ENCODE measurements at regions not wholly inside any gene's neighbourhood (a gene's known extent, or its start where the extent isn't known, plus 50 kb on each side); places are given as distances from the start of the nearest gene placed in this dataset.
"Not testable (repeated sequence)": the region's sequence is repeated elsewhere in the genome, so short reads cannot be mapped to it uniquely, and the experiment has no call there.

DNA sequence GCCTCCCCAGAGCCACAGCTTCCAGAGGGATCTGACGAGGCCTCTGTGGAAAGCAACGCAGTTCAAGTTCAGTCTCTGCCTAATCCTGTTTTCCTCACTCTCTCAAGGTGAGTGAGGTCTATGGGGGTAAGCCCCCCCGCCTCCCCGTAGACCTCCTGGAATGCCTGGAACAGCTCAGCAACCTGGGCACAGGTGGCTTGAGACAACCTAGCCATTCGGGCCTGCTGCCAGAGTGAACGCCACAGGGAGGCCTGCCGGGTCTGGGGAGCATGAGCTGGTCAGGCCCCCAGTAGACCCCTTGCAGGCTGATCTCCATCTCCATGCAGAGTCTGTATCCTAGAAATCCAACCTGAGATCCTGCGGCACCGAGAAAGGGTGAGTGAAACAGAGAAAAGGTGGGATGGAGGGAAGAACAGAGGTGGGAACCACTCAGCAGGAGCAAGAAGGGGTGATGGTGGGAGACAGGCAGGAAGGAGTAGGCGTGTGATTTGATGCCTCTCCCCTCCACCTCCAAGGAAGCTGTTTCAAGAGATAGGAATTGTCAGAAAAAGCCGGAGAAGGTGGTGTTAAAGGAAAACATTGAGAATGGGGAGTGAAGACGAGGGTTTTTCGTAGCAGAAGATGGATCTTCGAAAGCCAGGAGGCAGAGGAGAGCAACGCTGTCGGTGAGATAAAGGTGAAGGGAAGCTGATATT lies 123.1 kb upstream of the PRMT8 start:
- no peak for FAIRE-seq

DNA sequence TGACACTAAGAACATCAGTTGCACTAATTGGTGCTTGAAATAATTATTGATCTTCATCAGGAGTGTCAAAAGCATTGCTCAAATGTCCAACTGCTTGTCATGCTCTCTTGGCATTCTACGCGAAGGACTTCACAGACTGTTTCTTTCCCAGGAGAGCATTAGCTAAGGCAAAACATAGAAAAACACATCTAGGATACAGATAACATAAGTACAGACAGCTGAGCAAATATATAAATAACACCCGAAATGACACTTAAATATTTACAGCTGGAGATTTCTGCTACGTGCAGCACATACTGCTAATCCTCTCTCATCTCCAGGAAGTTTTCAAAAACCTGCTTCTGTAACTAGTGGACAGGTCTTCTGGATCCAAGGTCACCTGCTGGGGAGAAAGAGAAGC lies 120.0 kb upstream of the PRMT8 start:
- FAIRE-seq, result peak; percentile 68

GRCh38 chr12:3375326-3375725 lies 115.7 kb upstream of the PRMT8 start:
- no peak for FAIRE-seq

- FAIRE-seq, result no peak
Observed at GRCh38 chr12:3376779-3377455, 114.1 kb upstream of the PRMT8 start.

GRCh38 chr12:3378655-3379054 lies 112.3 kb upstream of the PRMT8 start:
- no peak for FAIRE-seq

DNA sequence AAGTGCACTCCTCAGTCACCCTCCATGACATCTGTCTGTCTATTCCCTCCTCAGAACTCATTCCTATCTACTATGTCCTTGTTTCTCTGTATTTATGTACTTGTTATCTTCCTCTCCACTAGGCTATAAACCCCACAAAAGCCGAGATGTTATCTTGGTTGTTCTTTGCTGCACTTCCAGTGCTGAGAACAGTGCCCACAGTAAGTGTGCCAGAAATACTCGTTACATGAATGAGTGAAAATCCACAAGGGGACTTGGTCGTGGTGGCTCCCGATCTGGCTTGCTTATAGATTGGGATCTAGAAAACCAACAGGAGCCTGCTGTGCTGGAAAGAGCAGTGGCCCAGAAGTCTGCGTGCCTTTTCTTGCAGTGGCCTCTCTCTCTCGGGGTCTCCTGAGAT lies 111.9 kb upstream of the PRMT8 start:
- no peak for FAIRE-seq

DNA sequence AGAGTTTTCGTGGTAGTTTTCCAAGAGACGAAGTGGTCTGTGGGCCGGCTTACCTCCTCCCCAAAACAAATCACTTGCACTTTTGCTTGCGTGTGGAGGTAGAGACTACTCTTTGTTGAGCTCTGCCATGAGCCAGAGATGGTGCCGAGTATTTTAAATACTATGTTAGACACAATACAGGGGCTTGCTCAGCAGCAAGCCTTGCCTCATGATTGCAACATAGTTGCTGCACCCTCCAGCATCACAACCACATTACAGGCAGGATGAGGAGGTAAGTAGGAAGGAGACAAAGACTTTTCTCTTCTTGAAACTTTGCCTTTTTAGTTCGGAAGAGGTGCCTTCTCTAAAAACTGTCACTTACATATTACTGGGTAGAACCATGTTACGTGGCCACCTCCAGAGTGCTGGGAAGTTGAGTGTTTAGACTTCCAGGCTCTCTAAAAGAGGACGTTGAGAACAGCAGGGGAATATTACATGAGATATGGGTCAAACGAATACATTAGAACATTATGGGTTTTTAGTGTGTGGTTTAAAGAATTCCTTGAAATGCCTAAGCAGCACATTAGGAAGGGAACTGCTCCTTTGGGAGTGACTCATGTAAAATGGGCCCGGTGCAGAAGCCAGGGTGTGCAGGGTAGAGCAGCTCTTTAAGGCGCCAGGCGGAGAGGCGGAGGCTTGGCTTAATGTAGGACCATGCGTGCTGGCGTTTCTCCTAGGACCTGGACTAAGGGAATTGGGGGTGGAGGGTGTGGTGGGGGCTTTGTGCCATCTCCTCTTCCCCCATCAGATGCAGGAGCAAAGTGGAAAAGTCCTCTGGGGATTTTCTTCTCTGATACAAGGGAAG lies 110.6 kb upstream of the PRMT8 start:
- no peak for FAIRE-seq

DNA sequence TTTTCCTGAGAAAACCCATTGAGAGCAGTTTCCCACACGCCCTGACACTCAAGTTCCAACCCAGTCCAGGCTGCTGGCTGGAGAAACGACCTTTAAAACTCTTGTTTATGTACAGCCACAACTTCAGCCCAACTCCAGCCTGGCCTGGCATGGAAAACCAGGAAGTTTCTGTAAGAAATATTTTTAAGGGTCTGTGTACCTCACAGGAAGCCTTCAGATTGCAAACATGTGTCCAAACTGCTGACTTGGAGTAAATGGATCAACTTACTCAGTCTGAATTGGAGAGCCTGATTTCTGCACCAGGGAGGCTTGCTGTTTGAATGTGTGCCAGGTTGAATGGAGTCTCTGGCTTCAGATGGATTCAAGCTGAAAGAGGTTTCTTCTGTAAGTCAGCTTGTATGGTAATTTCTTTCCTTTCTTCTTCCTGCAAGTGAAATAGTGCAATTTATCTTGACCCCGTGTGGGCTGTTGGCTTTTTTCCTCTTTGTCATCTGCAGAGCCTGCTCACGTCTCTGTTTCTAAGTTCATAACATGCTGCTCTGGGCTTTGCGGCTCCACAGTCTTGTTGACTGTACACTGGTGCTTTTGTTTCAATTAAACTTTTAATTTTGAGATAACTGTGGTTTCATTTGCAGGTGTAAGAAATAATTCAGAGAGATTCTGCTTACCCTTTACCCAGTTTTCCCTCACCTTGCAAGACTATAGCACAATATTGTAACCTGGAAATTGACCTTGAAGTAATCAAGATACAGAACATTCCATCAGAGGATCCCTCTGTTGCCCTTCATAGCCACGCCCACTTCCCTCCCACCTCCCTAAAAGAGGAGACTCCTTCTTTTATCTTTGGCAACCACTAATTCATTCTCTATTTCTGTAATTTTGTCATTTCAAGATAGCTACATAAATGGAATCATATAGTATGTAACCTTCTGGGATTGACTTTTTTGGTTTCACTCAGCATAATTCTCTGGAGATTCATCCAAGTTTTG lies 109.7 kb upstream of the PRMT8 start:
- FAIRE-seq, result no peak

DNA sequence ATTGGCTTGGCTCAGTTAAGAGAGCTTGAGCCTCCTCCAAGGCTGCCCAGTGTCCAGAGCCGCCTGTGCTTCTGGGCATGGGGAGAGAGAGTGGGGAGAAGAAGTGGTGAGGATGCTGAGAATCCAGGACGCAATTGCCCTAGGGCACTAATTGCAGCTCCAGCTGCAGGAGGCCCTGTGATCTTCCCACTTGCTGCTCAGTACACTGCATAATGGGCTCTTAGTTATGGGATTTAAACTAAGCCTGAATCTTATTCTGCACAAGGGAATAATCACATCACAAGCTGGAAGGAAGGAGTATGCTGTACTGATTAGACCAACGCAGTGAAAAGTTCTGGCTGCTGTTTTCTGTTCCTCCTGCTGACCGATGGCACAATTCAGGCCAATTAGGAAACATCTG lies 101.0 kb upstream of the PRMT8 start:
- no peak for FAIRE-seq

DNA sequence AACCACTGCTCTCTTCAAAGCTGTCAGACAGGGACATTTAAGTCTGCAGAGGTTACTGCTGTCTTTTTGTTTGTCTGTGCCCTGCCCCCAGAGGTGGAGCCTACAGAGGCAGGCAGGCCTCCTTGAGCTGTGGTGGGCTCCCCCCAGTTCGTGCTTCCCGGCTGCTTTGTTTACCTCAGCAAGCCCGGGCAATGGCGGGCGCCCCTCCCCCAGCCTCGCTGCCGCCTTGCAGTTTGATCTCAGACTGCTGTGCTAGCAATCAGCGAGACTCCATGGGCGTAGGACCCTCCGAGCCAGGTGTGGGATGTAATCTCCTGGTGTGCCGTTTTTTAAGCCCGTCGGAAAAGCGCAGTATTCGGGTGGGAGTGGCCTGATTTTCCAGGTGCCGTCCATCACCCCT lies 93.4 kb upstream of the PRMT8 start:
- FAIRE-seq, result not testable (repeated sequence)

DNA sequence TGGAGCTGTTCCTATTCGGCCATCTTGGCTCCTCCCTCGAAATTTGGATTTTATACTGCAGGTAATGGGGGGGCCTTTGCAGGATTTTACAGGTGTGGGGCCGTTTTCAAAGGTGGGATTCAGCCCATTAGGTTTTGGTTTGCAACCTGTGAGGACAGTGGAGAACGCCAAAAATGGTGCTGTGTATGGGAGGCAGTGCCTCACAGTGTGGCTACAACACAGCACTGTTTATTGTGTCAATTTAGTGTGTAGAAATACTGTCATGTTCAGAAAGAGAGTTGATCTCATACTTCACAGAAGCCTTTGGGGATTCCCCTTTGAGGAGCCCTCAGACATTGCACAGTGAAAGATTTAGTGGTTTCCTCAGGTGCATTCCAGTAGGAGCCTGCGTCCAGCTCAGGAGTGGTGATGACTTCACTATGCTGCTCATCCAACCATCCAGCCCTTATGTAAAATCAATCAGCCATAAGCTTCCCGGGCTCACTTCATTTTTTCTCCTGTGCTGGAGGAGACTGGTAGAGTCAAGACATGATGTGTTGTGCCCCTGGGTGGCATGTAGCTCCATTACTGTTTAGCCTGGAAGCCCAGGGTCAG lies 92.7 kb upstream of the PRMT8 start:
- no peak for FAIRE-seq

GRCh38 chr12:3405821-3406220 lies 85.2 kb upstream of the PRMT8 start:
- no peak for FAIRE-seq

- no peak for FAIRE-seq
Observed at GRCh38 chr12:3407723-3408122, 83.3 kb upstream of the PRMT8 start.

- FAIRE-seq, result no peak
Observed at GRCh38 chr12:3409662-3410061, 81.3 kb upstream of the PRMT8 start.

DNA sequence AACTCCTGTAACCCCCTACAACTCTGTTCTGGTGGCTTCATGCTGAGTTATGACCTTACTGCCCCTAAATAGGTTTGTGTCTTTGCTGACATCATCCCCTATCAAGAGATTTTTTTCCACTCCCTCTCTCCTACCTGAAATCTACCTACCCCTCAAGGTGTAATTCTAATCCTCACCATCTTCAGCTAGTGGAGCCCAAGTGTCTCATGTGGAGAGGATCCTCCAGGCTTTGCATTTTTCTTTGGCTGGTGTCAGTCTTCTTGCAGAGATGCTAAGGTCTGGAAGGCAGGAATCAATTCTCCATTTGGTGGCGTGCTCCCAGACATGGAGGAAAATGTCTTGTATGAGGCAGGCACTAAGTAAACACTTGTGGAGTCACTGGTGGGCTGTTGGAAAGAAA lies 74.8 kb upstream of the PRMT8 start:
- no peak for FAIRE-seq

DNA sequence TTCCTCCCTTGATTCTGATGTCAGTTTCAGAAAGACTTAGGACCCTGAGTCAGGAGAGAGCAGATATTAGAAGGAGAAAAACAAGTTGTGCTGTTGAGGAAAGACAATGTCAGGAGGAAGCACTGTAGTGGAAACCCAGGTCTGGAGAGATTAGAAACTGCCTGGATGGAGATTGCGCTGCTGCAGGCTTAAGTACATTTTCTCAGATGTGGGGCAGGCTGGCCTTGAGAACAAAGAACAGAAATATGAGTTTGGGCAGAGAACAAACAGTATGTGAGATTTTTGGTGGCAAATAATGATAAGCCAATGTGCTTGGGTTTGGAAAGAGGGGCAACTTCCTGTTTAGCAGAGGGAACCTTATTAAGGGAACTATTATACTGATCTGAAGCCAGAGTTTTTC lies 74.3 kb upstream of the PRMT8 start:
- no peak for FAIRE-seq

GRCh38 chr12:3417113-3417512 lies 73.9 kb upstream of the PRMT8 start:
- no peak for FAIRE-seq

DNA sequence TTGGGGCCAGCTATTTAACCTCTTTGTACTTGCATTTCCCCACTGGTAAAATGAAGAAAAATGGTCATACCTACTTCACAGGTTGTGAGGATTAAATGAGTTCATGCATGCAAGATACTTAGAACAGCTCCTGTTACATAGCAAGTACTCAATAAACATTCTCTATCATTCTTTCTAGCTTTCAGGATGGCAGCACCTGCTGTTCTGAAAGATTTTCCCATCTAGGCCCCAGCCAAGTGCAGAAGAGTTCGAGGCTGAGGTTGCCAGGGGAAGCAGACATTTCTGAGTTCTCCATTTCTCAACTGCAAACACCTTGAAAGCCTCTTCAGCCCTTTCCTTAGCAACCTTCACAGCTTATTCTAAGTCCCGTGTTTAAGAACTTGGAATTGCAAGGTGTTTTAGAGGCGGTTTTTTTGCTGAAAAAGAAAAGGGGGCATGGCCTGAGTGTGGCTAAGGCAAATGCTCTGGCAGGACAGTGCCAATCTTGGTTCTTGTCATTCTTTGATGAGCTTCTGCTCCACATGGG lies 73.0 kb upstream of the PRMT8 start:
- FAIRE-seq, result no peak

DNA sequence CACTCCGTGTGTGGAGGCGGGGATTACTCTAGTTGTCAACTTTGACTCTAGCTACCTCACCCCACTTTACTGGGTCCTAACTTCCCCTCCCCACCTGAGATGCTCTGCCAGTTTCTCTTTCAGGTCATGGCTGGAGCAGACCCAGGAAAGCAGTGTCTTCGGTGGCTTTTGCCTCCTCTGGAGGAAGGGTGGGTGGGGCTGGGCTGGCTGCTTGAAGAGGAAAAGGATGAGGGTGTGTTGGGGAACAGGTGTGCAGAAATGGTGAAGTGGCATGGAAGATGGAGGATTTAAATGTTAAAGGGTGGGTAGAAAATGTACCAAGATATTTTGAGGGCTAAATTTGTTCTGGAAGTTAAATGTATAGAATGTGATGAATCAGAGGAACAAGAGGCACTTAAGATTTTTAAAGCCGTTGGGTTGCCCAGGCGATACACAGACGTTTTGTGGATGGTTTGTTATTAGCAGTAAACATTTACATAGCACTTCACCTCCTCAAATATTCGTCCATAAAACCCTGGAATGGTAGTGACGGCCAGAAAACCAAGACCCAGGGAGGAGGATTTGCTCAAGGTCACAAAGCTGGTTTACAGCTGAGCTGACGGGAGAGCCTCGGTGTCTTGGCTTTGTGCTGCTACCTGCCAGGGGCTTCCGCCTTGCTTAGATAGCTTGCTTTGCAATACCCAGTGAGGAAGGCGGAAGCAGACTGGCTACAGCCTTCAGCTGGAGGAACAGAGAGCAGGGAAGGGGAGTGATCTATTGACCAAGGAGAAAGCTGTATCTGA lies 72.2 kb upstream of the PRMT8 start:
- no peak for FAIRE-seq

DNA sequence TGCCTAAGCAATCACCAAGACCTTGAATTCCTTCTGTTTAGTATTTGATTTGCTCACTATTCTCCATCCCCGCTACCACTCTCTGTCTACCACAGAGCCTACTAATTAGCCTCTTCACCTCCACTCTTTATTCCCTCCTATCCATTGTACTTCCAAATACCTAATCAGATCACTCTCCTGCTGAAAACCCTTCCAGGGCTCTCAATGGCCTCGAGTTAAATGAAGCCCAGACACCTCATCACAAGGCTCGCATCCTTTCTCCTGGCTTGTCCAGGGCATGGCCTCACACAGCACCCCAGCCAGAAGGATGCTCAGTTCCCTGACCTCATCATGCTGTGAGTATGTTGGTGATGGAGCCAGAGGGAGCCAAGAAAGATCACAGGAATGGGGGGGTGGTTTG lies 71.4 kb upstream of the PRMT8 start:
- FAIRE-seq, result no peak

GRCh38 chr12:3420693-3421092 lies 70.3 kb upstream of the PRMT8 start:
- FAIRE-seq, result no peak

Data from islet of Langerhans (tissue), 1 donor.